ENCODE measurements at regions not wholly inside any gene's neighbourhood (a gene's known extent, or its start where the extent isn't known, plus 50 kb on each side); places are given as distances from the start of the nearest gene placed in this dataset.

- TF ChIP-seq CTCF (IDR thresholded peaks at IDR 0.05; ENCODE audit: insufficient read depth, low read length) (no peak), POLR2AphosphoS5 (IDR thresholded peaks at IDR 0.05; ENCODE audit: low read depth) (no peak), SPI1 (IDR thresholded peaks at IDR 0.05; ENCODE audit: borderline replicate concordance, low read depth) (no peak), GABPA (IDR thresholded peaks at IDR 0.05; ENCODE audit: low read depth) (no peak), REST (IDR thresholded peaks at IDR 0.05; ENCODE audit: insufficient replicate concordance, low read depth) (no peak)
- Histone ChIP-seq H3K4me3 (replicated peaks; ENCODE audit: insufficient read depth, low read length) (no peak overlapping the region), H3K27ac (replicated peaks) (no peak overlapping the region), H3K27me3 (ENCODE audit: insufficient read depth, poor library complexity, severe bottlenecking) (no peaks in the 10 kb centered on the region)
- no peak for DNase-seq (ENCODE audit: low read depth in 1 of 2, low spot score in 1 of 2)
Measured at GRCh38 chr5:4081059-4081458, 485.4 kb downstream of the IRX1 start.

DNA sequence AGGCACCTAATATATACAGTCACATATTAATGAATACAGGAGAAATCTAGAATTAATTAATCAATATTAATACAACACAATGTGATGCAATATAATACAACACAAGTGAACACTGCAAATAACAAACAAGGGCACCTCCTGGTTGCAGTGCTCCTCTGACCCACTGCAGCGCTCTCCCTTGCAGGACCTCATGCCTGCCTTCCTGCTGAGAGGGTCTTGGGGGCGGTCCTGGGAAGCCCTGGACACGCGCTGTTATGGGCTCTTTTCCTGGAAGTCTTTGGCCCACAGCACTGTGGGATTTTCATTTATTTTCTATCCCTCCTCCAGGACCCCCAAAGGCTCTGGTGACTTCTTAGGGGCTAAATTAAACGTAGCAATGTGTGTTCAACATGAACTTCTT, 485.8 kb downstream of the IRX1 start:
- H3K27me3 ChIP-seq (ENCODE audit: insufficient read depth, poor library complexity, severe bottlenecking) = no peaks in the 10 kb centered on the region
- no peak for DNase-seq (ENCODE audit: low read depth in 1 of 2, low spot score in 1 of 2)
- TF ChIP-seq POLR2AphosphoS5 (IDR thresholded peaks at IDR 0.05; ENCODE audit: low read depth) (no peak), REST (IDR thresholded peaks at IDR 0.05; ENCODE audit: insufficient replicate concordance, low read depth) (no peak), CTCF (IDR thresholded peaks at IDR 0.05; ENCODE audit: insufficient read depth, low read length) (no peak), GABPA (IDR thresholded peaks at IDR 0.05; ENCODE audit: low read depth) (no peak), SPI1 (IDR thresholded peaks at IDR 0.05; ENCODE audit: borderline replicate concordance, low read depth) (no peak)
- H3K4me3 ChIP-seq (replicated peaks; ENCODE audit: insufficient read depth, low read length) = no peak overlapping the region
- no peak overlapping the region for H3K27ac ChIP-seq (replicated peaks)

GRCh38 chr5:4082966-4083564, 487.4 kb downstream of the IRX1 start:
- H3K27ac ChIP-seq (replicated peaks) = no peak overlapping the region
- no peak for TF ChIP-seq SPI1 (IDR thresholded peaks at IDR 0.05; ENCODE audit: borderline replicate concordance, low read depth)
- TF ChIP-seq REST (IDR thresholded peaks at IDR 0.05; ENCODE audit: insufficient replicate concordance, low read depth) = no peak
- no peak for TF ChIP-seq GABPA (IDR thresholded peaks at IDR 0.05; ENCODE audit: low read depth)
- TF ChIP-seq POLR2AphosphoS5 (IDR thresholded peaks at IDR 0.05; ENCODE audit: low read depth) = no peak
- TF ChIP-seq CTCF (IDR thresholded peaks at IDR 0.05; ENCODE audit: insufficient read depth, low read length) = no peak
- DNase-seq (ENCODE audit: low read depth in 1 of 2, low spot score in 1 of 2) = no peak
- H3K27me3 ChIP-seq (ENCODE audit: insufficient read depth, poor library complexity, severe bottlenecking) = no peaks in the 10 kb centered on the region
- H3K4me3 ChIP-seq (replicated peaks; ENCODE audit: insufficient read depth, low read length) = no peak overlapping the region
